ENCODE measurements at regions not wholly inside any gene's neighbourhood (a gene's known extent, or its start where the extent isn't known, plus 50 kb on each side); places are given as distances from the start of the nearest gene placed in this dataset.

GRCh38 chr15:66981771-66982170 lies 83.6 kb upstream of the SMAD3 start:
- H3K4me1 Mint-ChIP-seq = peaks cover 2% of the 10 kb centered on the region
- Histone ChIP-seq H3K36me3 (ENCODE audit: control insufficient read depth, insufficient read depth, low read length) (no peaks in the 10 kb centered on the region), H3K27ac (ENCODE audit: low read depth, low read length) (no peak overlapping the region), H3K9ac (ENCODE audit: extremely low read depth, low read length, poor library complexity, severe bottlenecking) (no peak overlapping the region), H3K4me1 (ENCODE audit: control insufficient read depth, insufficient read depth, low read length) (no peaks in the 10 kb centered on the region), H3K4me3 (ENCODE audit: low read length) (no peak overlapping the region), H3K27me3 (ENCODE audit: control insufficient read depth, insufficient read depth, low read length, poor library complexity, severe bottlenecking) (no peaks in the 10 kb centered on the region), H3K9me3 (ENCODE audit: control insufficient read depth, low read length) (no peaks in the 10 kb centered on the region)
- peaks cover 11% of the 10 kb centered on the region for H3K27me3 Mint-ChIP-seq (ENCODE audit: insufficient read depth)
- H3K9me3 Mint-ChIP-seq = no peaks in the 10 kb centered on the region
- TF ChIP-seq, protein P1, sequence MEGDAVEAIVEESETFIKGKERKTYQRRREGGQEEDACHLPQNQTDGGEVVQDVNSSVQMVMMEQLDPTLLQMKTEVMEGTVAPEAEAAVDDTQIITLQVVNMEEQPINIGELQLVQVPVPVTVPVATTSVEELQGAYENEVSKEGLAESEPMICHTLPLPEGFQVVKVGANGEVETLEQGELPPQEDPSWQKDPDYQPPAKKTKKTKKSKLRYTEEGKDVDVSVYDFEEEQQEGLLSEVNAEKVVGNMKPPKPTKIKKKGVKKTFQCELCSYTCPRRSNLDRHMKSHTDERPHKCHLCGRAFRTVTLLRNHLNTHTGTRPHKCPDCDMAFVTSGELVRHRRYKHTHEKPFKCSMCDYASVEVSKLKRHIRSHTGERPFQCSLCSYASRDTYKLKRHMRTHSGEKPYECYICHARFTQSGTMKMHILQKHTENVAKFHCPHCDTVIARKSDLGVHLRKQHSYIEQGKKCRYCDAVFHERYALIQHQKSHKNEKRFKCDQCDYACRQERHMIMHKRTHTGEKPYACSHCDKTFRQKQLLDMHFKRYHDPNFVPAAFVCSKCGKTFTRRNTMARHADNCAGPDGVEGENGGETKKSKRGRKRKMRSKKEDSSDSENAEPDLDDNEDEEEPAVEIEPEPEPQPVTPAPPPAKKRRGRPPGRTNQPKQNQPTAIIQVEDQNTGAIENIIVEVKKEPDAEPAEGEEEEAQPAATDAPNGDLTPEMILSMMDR (conservative IDR thresholded peaks at IDR 0.05) = no peak
- H3K27ac Mint-ChIP-seq = no peak overlapping the region
- 80 to 88% methylated on average over 5 to 6 of the region's 6 CpGs for WGBS, 2 experiments (ENCODE audit: insufficient coverage in 1 of 2, insufficient read length in 1 of 2)
- H3K36me3 Mint-ChIP-seq (ENCODE audit: low read depth) = no peaks in the 10 kb centered on the region
- DNase-seq = peak; percentile 55
- H3K4me3 Mint-ChIP-seq = no peak overlapping the region

DNA sequence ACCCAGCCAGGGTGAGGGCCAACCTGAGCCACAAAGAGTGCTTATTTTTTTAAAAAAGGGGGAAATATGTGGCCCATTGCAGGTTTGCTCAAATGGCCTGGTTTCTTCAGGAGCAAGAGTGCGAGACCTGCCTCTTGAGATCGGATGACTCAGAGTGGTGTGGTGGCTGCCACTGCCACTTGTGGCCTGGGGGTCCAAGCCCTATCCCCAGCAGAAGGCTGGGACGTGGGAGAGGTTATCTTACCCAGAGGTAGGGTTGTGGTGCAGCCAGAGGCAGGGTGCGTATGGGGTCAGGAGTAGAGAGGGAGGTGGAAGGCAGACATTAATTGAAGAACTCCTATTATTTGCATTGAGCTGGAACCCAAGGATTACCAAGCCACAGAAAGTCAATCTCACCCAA lies 83.2 kb upstream of the SMAD3 start:
- Mint-ChIP-seq H3K4me1 (no peaks in the 10 kb centered on the region), H3K4me3 (no peak overlapping the region), H3K27ac (no peak overlapping the region), H3K27me3 (ENCODE audit: insufficient read depth) (peaks cover 11% of the 10 kb centered on the region), H3K9me3 (no peaks in the 10 kb centered on the region), H3K36me3 (ENCODE audit: low read depth) (no peaks in the 10 kb centered on the region)
- 80 to 91% methylated on average over 1 to 4 of the region's 4 CpGs for WGBS, 2 experiments (ENCODE audit: insufficient coverage in 1 of 2, insufficient read length in 1 of 2)
- Histone ChIP-seq H3K9ac (ENCODE audit: extremely low read depth, low read length, poor library complexity, severe bottlenecking) (no peak overlapping the region), H3K27me3 (ENCODE audit: control insufficient read depth, insufficient read depth, low read length, poor library complexity, severe bottlenecking) (no peaks in the 10 kb centered on the region), H3K9me3 (ENCODE audit: control insufficient read depth, low read length) (no peaks in the 10 kb centered on the region), H3K4me1 (ENCODE audit: control insufficient read depth, insufficient read depth, low read length) (no peaks in the 10 kb centered on the region), H3K27ac (ENCODE audit: low read depth, low read length) (no peak overlapping the region), H3K4me3 (ENCODE audit: low read length) (no peak overlapping the region), H3K36me3 (ENCODE audit: control insufficient read depth, insufficient read depth, low read length) (no peaks in the 10 kb centered on the region)
- TF ChIP-seq, protein P1 (conservative IDR thresholded peaks at IDR 0.05) = no peak
- no peak for DNase-seq

DNA sequence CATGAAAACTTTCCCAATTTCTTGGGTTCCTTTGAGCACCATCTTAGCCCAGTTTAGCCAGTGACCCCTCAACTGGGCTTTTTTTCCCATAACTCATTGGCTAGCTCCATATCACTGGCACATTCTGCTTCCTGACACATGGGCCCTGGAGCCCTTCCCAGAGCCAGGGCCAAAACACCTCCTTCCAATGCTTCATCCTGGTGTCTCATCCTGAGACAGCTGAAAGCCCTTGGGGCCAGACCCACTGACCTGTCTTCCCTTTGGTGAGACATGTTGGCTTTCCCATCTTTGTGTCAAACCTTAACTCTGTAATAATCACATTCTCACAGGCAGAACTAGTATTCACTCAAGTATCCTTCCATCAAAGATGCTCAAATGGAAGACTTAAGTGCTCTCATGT lies 82.6 kb upstream of the SMAD3 start:
- Histone ChIP-seq H3K27ac (ENCODE audit: low read depth, low read length) (no peak overlapping the region), H3K36me3 (ENCODE audit: control insufficient read depth, insufficient read depth, low read length) (no peaks in the 10 kb centered on the region), H3K4me1 (ENCODE audit: control insufficient read depth, insufficient read depth, low read length) (no peaks in the 10 kb centered on the region), H3K9me3 (ENCODE audit: control insufficient read depth, low read length) (no peaks in the 10 kb centered on the region), H3K4me3 (ENCODE audit: low read length) (no peak overlapping the region), H3K27me3 (ENCODE audit: control insufficient read depth, insufficient read depth, low read length, poor library complexity, severe bottlenecking) (no peaks in the 10 kb centered on the region), H3K9ac (ENCODE audit: extremely low read depth, low read length, poor library complexity, severe bottlenecking) (no peak overlapping the region)
- Mint-ChIP-seq H3K27ac (no peak overlapping the region), H3K9me3 (no peaks in the 10 kb centered on the region), H3K4me3 (no peak overlapping the region), H3K36me3 (ENCODE audit: low read depth) (no peaks in the 10 kb centered on the region), H3K27me3 (ENCODE audit: insufficient read depth) (peaks cover 11% of the 10 kb centered on the region), H3K4me1 (no peaks in the 10 kb centered on the region)
- TF ChIP-seq, protein P1 (conservative IDR thresholded peaks at IDR 0.05) = no peak
- DNase-seq = no peak
